Small intestine (tissue), 7 donors: ENCODE measurements at regions not wholly inside any gene's neighbourhood (a gene's known extent, or its start where the extent isn't known, plus 50 kb on each side); places are given as distances from the start of the nearest gene placed in this dataset.
"Not testable (repeated sequence)": the region's sequence is repeated elsewhere in the genome, so short reads cannot be mapped to it uniquely, and the experiment has no call there.

ENCODE experiments used
- DNase-seq, 2 donors: peaks; one replicate each; pipeline versions ENCODE4 v3.0.0 to v3.0.0-alpha.2; 2013
- FAIRE-seq: peaks from 2 replicates; lab custom pipeline; 2012; peaks lifted over from hg19 to GRCh38; lab: Jason Lieb, UNC
- H3K27ac ChIP-seq, 3 donors: one replicate each; pipeline ENCODE4 v1.5.1; 2013; ENCODE audit warnings: low read length in 2 of 3, mild to moderate bottlenecking in 2 of 3, control low read depth in 1 of 3, inconsistent platforms in 1 of 3, low read depth in 1 of 3, moderate library complexity in 1 of 3
- H3K27me3 ChIP-seq, 3 donors: one replicate each; pipeline ENCODE4 v1.6.1; 2013; ENCODE audit warnings: low read length in 3 of 3, inconsistent platforms in 1 of 3; ENCODE audit not compliant: control insufficient read depth in 3 of 3, insufficient read depth in 3 of 3
- H3K36me3 ChIP-seq, 3 donors: one replicate each; pipeline ENCODE4 v1.6.1; 2013; ENCODE audit warnings: low read length in 3 of 3, inconsistent platforms in 1 of 3, low read depth in 1 of 3, mild to moderate bottlenecking in 1 of 3, moderate library complexity in 1 of 3; ENCODE audit not compliant: control insufficient read depth in 3 of 3, insufficient read depth in 2 of 3
- H3K4me1 ChIP-seq, 3 donors: one replicate each; pipeline ENCODE4 v1.6.1; 2013; ENCODE audit warnings: low read length in 2 of 3, inconsistent platforms in 1 of 3, low read depth in 1 of 3, mild to moderate bottlenecking in 1 of 3, moderate library complexity in 1 of 3; ENCODE audit not compliant: control insufficient read depth in 3 of 3, insufficient read depth in 2 of 3
- H3K4me3 ChIP-seq, 3 donors: one replicate each; pipeline ENCODE4 v1.5.1; 2013; ENCODE audit warnings: low read length in 3 of 3, control low read depth in 1 of 3, inconsistent platforms in 1 of 3, low read depth in 1 of 3, mild to moderate bottlenecking in 1 of 3, moderate library complexity in 1 of 3
- H3K9me3 ChIP-seq, 2 donors: one replicate each; pipeline ENCODE4 v1.6.1; 2013; ENCODE audit warnings: low read depth in 1 of 2, low read length in 1 of 2; ENCODE audit not compliant: control insufficient read depth in 2 of 2, insufficient read depth in 1 of 2
- WGBS, 3 donors: extraction: QIAGEN DNeasy Blood & Tissue Kit; methylation state at CpG; one replicate each; pipeline ENCODE4 v1.1.7; 2013; 5-methylcytosine and 5-hydroxymethylcytosine counted together
- donor health status: healthy with polysubstance abuse.
- donor health status: control.
- donor health status: control.
- donor health status: Bipolar disorder and iron deficiency.
- donor health status: healthy.

DNA sequence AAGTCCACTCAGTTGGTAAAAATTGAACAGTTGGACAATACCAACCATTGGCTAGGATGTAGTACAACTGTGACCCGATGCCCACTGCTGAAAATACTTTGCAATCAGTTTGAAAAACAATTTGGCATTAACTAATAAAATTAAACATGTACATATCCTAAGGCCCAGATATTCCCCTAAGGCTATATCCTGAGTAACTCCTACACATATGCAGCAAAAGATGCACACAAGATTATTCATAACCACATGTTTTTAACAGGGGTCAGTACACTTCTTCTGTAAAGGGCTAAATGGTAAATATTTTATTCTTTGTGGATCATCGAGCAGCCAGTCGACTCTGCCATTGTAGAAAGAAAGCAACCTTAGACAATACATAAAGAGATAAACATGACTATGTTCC is 116.3 kb downstream of the MEX3B start:
- Histone ChIP-seq H3K4me1 (no peaks in the 10 kb centered on the region), H3K4me3 (no peak overlapping the region), H3K27me3 (peaks cover 0 to 2% (median 0%) of the 10 kb centered on the region in 3 donors), H3K36me3 (no peaks in the 10 kb centered on the region), H3K27ac (no peak overlapping the region), H3K9me3 (no peaks in the 10 kb centered on the region)
- 82 to 91% (median 87%) methylated on average over 3 of the region's 3 CpGs for WGBS, 3 donors
- DNase-seq (no peak), FAIRE-seq (no peak)

DNA sequence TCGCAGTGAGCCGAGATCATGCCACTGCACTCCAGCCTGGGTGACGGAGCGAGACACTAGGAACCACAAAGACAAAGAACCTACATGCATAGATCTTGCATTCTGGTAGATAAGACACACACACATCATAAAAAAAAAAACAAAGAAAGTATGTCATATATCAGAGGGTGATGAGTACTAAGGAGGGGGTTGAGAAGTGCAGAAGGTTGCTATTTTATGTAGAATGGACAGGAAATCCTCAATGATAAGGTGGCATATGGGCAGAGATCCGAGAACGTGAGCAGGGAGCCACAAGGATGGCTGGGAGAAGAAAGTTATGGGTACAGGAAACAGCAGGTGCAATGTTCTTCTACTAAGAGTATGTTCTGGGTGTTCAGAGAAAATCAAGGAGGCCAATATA is 118.8 kb downstream of the MEX3B start:
- WGBS, 3 donors, result 89 to 90% (median 89%) methylated on average over 6 of the region's 6 CpGs
- no peaks in the 10 kb centered on the region for H3K9me3 ChIP-seq
- H3K4me1 ChIP-seq, result no peaks in the 10 kb centered on the region
- no peak for FAIRE-seq
- no peak for DNase-seq
- H3K27me3 ChIP-seq, result peaks cover 0 to 2% (median 0%) of the 10 kb centered on the region in 3 donors
- no peak overlapping the region for H3K4me3 ChIP-seq
- H3K27ac ChIP-seq, result no peak overlapping the region
- no peaks in the 10 kb centered on the region for H3K36me3 ChIP-seq

DNA sequence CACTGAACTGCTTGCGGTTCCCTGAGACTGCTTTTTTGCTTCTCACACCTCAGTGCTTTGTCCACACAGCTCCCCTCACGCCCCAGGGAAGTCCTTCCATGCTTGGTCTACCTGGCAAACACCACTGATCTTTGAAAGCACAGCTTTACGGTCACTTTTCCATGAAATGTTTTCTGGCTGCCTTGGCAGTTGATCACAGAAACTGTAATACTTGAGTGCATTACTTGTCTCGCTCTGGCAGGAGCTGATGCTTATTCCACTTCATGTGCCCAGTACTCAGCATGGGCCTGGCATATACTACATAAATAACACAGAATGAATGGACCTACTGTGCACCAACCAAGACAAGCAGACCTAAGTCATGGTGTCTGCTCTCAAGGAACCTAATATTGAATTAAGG is 121.1 kb downstream of the MEX3B start:
- 70 to 82% (median 72%) methylated on average over 4 of the region's 4 CpGs for WGBS, 3 donors
- Histone ChIP-seq H3K27me3 (peaks cover 0 to 2% (median 0%) of the 10 kb centered on the region in 3 donors), H3K27ac (no peak overlapping the region), H3K9me3 (peaks cover 2 to 8% of the 10 kb centered on the region in 2 donors), H3K4me1 (no peaks in the 10 kb centered on the region), H3K36me3 (no peaks in the 10 kb centered on the region), H3K4me3 (no peak overlapping the region)
- no peak for FAIRE-seq
- DNase-seq, result no peak

GRCh38 chr15:81923561-81924350 is 122.1 kb downstream of the MEX3B start:
- peaks cover 2 to 17% of the 10 kb centered on the region in 2 donors for H3K9me3 ChIP-seq
- DNase-seq (no peak), FAIRE-seq (no peak)
- 64 to 79% (median 76%) methylated on average over 4 of the region's 4 CpGs for WGBS, 3 donors
- no peaks in the 10 kb centered on the region for H3K4me1 ChIP-seq
- H3K27me3 ChIP-seq, result peaks cover 0 to 2% (median 0%) of the 10 kb centered on the region in 3 donors
- no peak overlapping the region for H3K27ac ChIP-seq
- H3K36me3 ChIP-seq, result no peaks in the 10 kb centered on the region
- H3K4me3 ChIP-seq, result no peak overlapping the region

DNA sequence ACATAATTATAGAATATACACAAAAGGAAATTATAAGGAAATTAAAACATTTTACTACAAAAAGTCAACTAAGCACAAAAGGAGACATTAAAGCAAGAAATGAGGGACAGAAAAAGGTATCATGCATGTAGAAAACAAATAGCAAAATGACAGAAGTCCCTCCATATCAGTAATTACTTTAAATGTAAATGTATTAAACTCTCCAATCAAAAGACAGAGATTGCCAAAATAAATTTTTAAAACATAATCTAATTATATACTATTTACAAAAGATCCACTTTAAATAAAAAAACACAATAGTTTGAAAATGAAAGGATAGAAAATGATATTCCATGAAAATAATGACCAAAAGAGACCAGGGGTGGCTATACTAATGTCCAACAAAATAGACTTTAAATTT is 123.7 kb downstream of the MEX3B start:
- no peaks in the 10 kb centered on the region for H3K4me1 ChIP-seq
- no peak overlapping the region for H3K4me3 ChIP-seq
- H3K27ac ChIP-seq, result no peak overlapping the region
- peaks cover 2 to 27% of the 10 kb centered on the region in 2 donors for H3K9me3 ChIP-seq
- FAIRE-seq (no peak), DNase-seq (no peak)
- peaks cover 0 to 2% (median 0%) of the 10 kb centered on the region in 3 donors for H3K27me3 ChIP-seq
- H3K36me3 ChIP-seq, result no peaks in the 10 kb centered on the region

DNA sequence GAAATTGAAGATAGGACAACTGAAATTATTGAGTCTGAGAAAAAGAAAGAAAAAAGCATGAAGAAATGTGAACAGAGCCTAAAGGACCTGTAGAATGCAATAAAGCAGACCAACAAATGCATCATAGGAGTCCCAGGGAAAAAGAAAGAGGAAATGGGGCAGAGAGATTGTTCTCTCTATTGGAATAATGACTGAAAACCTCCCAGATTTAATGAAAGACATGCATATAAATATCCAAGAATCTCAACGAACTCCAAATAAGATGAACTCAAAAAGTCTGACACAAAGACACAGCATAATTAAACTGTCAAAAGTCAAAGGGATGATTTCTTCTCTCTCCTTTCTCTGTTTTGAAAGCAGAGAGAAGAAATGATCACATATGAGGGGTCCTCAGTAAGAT is 124.7 kb downstream of the MEX3B start:
- H3K4me1 ChIP-seq, result no peaks in the 10 kb centered on the region
- FAIRE-seq, result no peak
- H3K27ac ChIP-seq, result no peak overlapping the region
- H3K9me3 ChIP-seq, result peaks cover 2 to 27% of the 10 kb centered on the region in 2 donors
- 63 to 76% (median 71%) methylated on average over 1 of the region's 1 CpG for WGBS, 3 donors
- no peaks in the 10 kb centered on the region for H3K36me3 ChIP-seq
- DNase-seq, result no peak
- H3K27me3 ChIP-seq, result no peaks in the 10 kb centered on the region
- no peak overlapping the region for H3K4me3 ChIP-seq

DNA sequence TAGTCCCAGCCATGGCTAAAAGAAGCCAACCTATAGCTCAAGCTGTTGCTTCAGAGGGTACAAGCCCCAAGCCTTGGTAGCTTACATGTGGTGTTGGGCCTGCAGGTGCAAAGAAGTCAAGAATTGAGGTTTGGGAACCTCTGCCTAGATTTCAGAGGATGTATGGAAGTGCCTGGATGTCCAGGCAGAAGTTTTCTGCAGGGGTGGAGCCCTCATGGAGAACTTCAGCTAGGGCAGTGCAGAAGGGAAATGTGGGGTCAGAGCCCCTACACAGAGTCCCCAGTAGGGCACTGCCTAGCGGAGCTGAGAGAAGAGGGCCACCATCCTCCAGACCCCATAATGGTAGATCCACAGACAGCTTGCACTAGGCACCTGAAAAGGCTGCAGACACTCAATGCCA is 127.1 kb downstream of the MEX3B start:
- not testable (repeated sequence) for H3K27me3 ChIP-seq, FAIRE-seq, DNase-seq, H3K4me3 ChIP-seq, H3K36me3 ChIP-seq, H3K27ac ChIP-seq, H3K4me1 ChIP-seq
- peaks cover 2 to 27% of the 10 kb centered on the region in 2 donors for H3K9me3 ChIP-seq
- WGBS, 3 donors, result 63 to 100% (median 91%) methylated on average over 1 of the region's 1 CpG

- Histone ChIP-seq H3K27ac (no peak overlapping the region), H3K4me3 (no peak overlapping the region), H3K4me1 (no peaks in the 10 kb centered on the region), H3K27me3 (no peaks in the 10 kb centered on the region), H3K9me3 (peaks cover 2 to 27% of the 10 kb centered on the region in 2 donors), H3K36me3 (no peaks in the 10 kb centered on the region)
- FAIRE-seq (no peak), DNase-seq (no peak)
These were observed 129.4 kb downstream of the MEX3B start for GRCh38 chr15:81916451-81916850.

- 72 to 74% (median 74%) methylated on average over 5 of the region's 5 CpGs for WGBS, 3 donors
- Histone ChIP-seq H3K4me3 (no peak overlapping the region), H3K27me3 (no peaks in the 10 kb centered on the region), H3K9me3 (peaks cover 2 to 27% of the 10 kb centered on the region in 2 donors), H3K36me3 (no peaks in the 10 kb centered on the region), H3K27ac (no peak overlapping the region), H3K4me1 (no peaks in the 10 kb centered on the region)
- no peak for DNase-seq
- no peak for FAIRE-seq
These were observed 129.8 kb downstream of the MEX3B start for GRCh38 chr15:81915990-81916389.
